ENCODE measurements at regions not wholly inside any gene's neighbourhood (a gene's known extent, or its start where the extent isn't known, plus 50 kb on each side); places are given as distances from the start of the nearest gene placed in this dataset.

- Histone ChIP-seq H3K9me3 (no peaks in the 10 kb centered on the region), H3K36me3 (no peaks in the 10 kb centered on the region), H3K4me1 (no peaks in the 10 kb centered on the region), H3K4me3 (no peak overlapping the region), H3K27ac (no peak overlapping the region), H3K27me3 (no peaks in the 10 kb centered on the region), H3K9ac (ENCODE audit: low read depth in 2 of 2, low read length in 2 of 2) (no peak overlapping the region)
- DNase-seq = no peak
- no peak for TF ChIP-seq CTCF (IDR thresholded peaks at IDR 0.05)
- intact Hi-C loops (cut with DNase I) = no loop called here
Measured at GRCh38 chr21:14699433-14700407, 153.6 kb upstream of the SAMSN1 start.

- no peak overlapping the region for H3K9ac ChIP-seq (ENCODE audit: low read depth in 2 of 2, low read length in 2 of 2)
- no peak for DNase-seq
- no peaks in the 10 kb centered on the region for H3K27me3 ChIP-seq
- no peaks in the 10 kb centered on the region for H3K4me1 ChIP-seq
- no peaks in the 10 kb centered on the region for H3K36me3 ChIP-seq
- TF ChIP-seq CTCF (IDR thresholded peaks at IDR 0.05) = no peak
- no peak overlapping the region for H3K27ac ChIP-seq
- no peaks in the 10 kb centered on the region for H3K9me3 ChIP-seq
- no peak overlapping the region for H3K4me3 ChIP-seq
- intact Hi-C loops (cut with DNase I) = no loop called here
Measured at GRCh38 chr21:14697769-14698168, 151.7 kb upstream of the SAMSN1 start.

GRCh38 chr21:14694817-14695216 is 148.7 kb upstream of the SAMSN1 start:
- no peak overlapping the region for H3K27ac ChIP-seq
- no peak for TF ChIP-seq CTCF (IDR thresholded peaks at IDR 0.05)
- intact Hi-C loops (cut with DNase I) = no loop called here

GRCh38 chr21:14693997-14694396 is 147.9 kb upstream of the SAMSN1 start:
- DNase-seq = no peak
- no peak overlapping the region for H3K27ac ChIP-seq
- no peaks in the 10 kb centered on the region for H3K4me1 ChIP-seq
- H3K4me3 ChIP-seq = no peak overlapping the region
- H3K9ac ChIP-seq (ENCODE audit: low read depth in 2 of 2, low read length in 2 of 2) = no peak overlapping the region
- no peaks in the 10 kb centered on the region for H3K36me3 ChIP-seq
- no peaks in the 10 kb centered on the region for H3K9me3 ChIP-seq
- no peaks in the 10 kb centered on the region for H3K27me3 ChIP-seq
- intact Hi-C loops (cut with DNase I) = no loop called here
- TF ChIP-seq CTCF (IDR thresholded peaks at IDR 0.05) = no peak

More at GRCh38 chr21:14694817-14695216, 148.7 kb upstream of the SAMSN1 start:
- H3K36me3 ChIP-seq = no peaks in the 10 kb centered on the region
- no peaks in the 10 kb centered on the region for H3K27me3 ChIP-seq
- no peak overlapping the region for H3K9ac ChIP-seq (ENCODE audit: low read depth in 2 of 2, low read length in 2 of 2)
- H3K4me3 ChIP-seq = no peak overlapping the region
- no peaks in the 10 kb centered on the region for H3K9me3 ChIP-seq
- no peak for DNase-seq
- H3K4me1 ChIP-seq = no peaks in the 10 kb centered on the region

- Histone ChIP-seq H3K27ac (no peak overlapping the region), H3K27me3 (no peaks in the 10 kb centered on the region), H3K9ac (ENCODE audit: low read depth in 2 of 2, low read length in 2 of 2) (no peak overlapping the region), H3K9me3 (no peaks in the 10 kb centered on the region), H3K4me1 (no peaks in the 10 kb centered on the region), H3K4me3 (no peak overlapping the region), H3K36me3 (no peaks in the 10 kb centered on the region)
- intact Hi-C loops (cut with DNase I) = no loop called here
- TF ChIP-seq CTCF (IDR thresholded peaks at IDR 0.05) = no peak
- DNase-seq = no peak
Measured at GRCh38 chr21:14691914-14692313, 145.8 kb upstream of the SAMSN1 start.

Data from colonic mucosa (tissue), 4 donors.